ENCODE measurements at regions not wholly inside any gene's neighbourhood (a gene's known extent, or its start where the extent isn't known, plus 50 kb on each side); places are given as distances from the start of the nearest gene placed in this dataset.
"Not testable (repeated sequence)": the region's sequence is repeated elsewhere in the genome, so short reads cannot be mapped to it uniquely, and the experiment has no call there.

DNA sequence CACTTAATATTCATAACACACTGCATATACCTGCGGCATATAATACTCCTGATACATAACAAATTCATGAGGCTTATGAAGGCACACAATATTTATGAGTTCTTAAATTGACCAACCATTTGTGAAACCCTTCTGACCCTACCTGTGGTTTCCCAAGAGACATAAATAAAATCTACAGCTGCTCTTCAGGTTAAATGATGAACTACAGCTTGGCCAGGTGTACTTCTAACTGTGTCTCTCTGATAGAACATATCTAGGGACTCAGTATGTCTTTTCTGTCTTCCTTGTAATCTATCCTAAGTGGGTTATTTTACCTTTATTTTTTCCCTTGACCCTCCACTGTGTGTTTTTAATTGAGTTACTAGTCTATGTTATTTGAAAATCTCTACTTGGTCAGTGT, 189.9 kb upstream of the UFM1 start:
- intact Hi-C loops (cut with micrococcal nuclease): no loop called here

DNA sequence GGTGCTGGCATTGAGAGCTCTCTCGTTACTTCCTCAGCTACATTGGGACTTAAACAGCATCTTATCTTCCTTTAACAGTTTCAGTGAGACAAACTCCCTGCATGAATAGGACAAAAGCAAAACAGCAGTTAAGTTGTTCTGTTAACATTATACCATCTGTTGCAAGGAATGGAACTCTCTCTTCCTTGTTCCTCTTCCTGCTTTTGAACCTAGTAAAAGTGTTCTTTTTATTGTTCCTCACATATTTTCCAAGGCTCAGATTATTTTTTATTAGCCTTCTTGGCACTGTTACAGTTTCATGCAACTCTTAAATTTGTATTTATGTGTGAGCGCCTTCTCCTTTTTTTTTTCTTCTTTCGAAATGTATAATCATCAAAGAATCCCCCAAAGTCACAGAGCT, 202.6 kb upstream of the UFM1 start:
- intact Hi-C loops (cut with micrococcal nuclease): no loop called here

DNA sequence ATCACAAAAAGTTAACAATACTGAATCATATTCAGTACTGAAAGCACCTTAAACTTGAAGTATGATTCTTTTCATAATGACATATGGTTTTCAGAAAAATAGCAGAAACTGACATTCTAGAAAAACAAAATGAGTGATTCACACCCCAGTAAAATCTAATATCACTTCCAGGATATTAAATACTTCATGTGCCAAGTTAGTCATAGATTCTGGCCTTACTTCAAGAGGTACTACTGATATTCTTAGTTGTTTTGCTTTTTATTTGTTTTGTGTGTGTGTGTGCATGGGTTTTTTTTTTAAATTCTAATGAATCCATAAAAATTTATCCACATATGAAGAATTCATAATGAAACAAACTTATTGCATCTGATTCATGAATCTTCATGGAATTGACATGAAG, 207.9 kb upstream of the UFM1 start:
- intact Hi-C loops (cut with micrococcal nuclease): no loop called here

DNA sequence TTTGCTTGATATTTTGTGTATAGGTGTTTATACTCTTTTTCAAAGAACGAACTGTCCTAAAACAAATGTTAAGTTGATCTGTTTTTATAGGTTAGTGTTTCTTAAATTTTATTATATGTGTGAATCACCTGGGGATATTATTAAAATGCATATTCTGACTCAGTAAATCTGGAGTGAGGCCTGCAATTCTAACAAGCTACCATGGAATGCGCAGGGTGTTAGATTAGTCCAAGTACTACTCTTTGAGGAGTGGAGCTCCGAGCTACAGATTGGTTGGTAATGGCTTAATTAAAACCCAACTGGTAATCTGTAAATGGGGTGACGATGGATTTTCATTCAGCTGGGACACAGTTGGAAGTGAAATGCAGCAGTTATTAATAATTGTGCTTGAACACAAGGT, 214.1 kb upstream of the UFM1 start:
- intact Hi-C loops (cut with micrococcal nuclease): no loop called here

DNA sequence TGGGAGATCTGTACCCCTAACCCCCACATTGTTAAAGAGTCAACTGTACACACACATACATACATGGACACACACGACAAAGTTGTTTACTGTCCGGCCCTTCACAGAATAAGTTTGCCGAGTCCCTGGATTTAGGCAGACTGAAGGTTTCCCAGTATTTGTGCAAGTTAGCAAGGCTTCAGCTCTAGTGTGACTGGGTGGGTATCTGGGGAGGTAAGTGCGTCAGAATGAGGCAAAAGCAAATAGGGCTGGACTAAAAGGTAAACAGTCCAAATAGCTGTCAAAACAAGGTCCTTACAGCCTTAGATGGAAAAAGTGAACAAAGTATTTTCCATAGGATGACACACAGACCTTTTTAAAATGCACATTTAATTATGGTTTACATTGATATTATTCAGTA, 228.4 kb upstream of the UFM1 start:
- intact Hi-C loops (cut with micrococcal nuclease): no loop called here

DNA sequence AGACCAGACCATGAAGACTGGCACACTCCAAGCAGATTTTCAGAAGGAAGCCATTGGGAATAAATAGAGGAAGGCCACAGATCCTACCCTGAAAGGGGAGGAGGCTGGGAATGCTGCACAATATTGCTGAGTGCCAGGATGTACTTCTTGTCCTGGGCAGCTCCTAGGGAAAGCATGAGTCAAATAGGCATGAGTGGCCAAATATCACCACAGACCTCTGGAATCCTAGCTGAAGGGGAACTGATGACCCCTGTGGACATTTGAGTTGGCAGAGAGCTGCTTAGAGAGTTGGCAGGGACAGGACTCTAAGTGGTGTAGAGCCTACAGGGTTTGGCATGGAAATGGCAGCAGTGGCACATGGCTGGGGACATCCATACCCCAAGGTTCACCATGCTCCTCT, 234.3 kb upstream of the TRPC4 start:
- intact Hi-C loops (cut with micrococcal nuclease): no loop called here

DNA sequence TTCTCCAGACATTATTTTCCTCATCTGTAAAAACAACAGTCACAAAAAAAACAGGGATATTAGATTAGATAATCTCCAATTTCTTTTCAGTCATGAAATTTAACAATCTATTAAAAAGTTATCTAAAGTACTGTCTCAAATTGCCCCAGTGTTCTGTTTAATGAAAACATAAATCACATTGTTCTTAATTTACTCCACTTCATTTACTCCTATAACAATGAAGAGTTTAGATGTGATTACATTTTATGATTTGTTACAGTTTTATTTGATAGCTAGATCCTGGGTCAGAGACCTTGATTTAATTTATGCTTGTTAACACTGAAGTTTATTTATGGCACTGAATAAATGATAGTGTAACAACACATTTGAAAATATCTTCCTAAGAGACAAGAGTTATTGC, 230.2 kb upstream of the TRPC4 start:
- intact Hi-C loops (cut with micrococcal nuclease): no loop called here

DNA sequence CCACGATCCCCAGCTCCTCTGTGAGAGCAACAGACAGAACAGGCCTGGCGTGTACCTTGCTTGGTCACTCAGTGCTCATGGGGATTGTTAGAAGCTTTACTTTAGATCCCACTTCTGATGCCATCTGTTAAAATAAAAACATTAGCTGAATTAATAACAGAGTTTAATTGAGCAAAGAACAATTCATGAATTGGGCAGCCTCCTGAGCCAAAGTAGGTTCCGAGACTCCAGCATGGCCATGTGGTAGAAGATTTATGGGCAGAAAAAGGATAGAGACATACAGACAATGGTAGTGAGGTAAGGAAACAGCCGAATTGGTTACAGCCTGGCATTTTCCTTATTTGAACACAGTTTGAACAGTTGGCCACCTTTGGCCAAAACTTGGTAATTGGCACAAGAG, 223.9 kb upstream of the TRPC4 start:
- intact Hi-C loops (cut with micrococcal nuclease): no loop called here

DNA sequence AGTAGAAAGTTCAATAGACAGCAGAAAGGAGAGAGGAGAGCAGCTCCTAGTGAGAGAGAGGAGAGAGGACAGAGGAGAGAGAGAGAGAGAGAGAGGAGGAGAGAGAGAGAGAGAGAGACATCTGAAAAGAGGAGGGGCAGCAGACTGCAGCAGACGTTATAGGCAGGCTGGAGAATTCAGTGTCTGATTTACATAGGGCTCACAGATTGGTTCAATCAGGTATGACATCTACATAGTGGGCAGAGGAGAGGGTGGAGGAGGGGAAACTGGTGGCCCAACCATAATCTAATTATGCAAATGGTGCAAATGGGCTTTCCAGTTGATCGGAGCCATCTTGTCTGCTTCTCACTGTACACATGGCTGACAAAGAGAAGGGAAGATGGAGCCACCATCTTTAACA, 221.3 kb upstream of the TRPC4 start:
- intact Hi-C loops (cut with micrococcal nuclease): no loop called here

DNA sequence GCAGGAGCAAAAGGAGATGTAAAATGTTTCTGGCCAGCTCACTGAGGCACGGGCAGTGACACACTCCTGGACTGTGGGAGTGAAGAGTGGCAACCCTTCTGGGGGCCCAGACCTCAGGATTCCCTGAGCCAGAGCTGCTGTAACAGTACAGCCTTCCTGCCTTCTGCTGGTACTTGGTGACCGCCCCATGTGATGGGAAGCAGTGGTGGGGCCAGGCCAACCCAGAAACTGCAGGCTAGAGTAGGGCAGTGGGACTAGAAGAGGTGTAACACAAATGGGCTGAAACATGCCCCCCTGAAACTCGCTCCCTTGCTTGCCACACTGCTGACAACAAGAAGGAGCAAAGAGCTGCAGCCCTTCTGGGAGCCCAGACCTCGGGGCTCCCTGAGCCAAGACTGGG, 217.1 kb upstream of the TRPC4 start:
- intact Hi-C loops (cut with micrococcal nuclease): no loop called here

DNA sequence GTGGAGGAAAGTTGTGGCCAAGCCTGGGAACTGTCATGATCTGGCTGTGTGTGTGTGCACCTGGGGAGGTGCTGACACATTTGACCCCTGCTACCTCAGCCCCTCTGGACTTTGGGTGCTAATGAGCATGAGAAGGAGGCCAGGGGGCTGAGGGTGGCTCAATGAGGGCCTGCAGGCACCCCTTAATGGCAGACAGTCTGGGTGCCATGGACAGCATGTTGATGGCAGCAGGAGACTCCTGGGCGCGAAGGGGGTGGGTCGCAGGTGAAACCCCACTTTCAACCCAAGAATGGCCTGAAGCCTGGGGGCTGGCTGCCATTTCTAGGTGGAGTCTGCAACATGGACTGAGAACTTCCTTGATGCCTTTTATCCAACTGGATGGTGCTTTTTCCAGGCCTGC, 216.4 kb upstream of the TRPC4 start:
- intact Hi-C loops (cut with micrococcal nuclease): no loop called here

DNA sequence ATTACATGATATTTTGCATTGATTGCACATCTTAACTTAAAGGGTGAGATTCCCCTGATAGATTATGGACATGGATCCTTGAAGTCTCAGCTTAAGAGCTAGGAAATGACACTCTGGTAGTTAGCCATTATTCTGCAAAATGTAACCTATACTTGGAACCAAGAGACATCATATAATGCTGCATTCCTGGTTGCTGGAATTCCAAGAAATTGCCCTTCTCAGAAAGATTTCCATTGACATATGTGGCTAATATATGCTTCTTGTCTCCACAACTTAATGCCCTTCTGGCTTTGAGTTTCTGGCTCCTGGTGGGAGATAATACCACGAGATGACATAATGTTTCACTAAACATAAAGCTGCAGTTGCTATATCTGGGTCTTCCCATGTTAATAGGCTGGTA, 204.4 kb upstream of the TRPC4 start:
- intact Hi-C loops (cut with micrococcal nuclease): no loop called here

DNA sequence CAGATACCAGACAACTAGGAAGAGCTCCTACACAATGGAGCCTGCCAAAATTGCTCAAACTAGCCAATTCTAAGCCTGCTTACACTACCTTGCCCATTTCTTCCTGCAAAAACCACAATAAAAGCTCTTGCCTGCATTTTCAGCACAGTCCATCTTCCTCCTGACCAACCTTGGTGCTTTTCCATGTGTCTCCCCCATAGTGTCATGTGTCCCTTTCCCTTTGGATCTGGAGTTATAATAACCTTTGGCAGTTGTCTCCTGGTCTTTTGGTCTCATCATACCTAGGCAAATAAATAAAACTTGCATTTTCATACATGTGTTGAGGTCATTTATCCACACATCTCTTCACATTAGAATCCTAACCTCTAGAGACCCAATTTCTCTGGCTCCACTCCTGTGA, 203.1 kb upstream of the TRPC4 start:
- intact Hi-C loops (cut with micrococcal nuclease): no loop called here

DNA sequence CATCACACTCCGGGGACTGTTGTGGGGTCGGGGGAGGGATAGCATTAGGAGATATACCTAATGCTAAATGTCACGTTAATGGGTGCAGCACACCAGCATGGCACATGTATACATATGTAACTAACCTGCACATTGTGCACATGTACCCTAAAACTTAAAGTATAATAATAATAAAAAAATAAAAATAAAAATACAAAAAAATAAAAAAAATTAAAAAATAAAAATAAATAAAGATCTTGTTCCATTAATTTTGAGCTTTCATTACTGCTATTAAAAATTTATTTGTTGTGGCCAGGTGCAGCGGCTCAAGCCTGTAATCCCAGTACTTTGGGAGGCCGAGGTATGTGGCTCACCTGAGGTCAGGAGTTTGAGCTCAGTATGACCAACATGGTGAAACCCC, 201.8 kb upstream of the TRPC4 start:
- intact Hi-C loops (cut with micrococcal nuclease): not testable (repeated sequence)

DNA sequence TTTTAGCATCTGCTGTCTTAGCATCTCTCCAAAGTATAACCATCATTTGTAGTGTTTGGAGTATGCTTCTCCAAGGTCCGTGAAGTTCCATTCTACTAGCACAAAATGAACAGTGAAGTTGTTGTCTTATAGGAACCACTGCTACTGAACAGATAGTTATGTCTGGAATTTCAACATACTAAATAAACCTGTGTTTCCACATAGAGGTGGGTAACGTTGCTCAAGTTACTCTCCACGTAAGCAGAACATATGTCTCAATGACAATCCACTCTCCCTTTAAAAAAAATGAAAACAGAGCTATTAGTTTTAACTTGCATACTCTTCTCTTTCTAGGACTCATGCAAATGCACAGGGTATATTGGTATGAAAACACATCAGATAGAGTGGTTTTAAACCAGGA, 184.3 kb upstream of the TRPC4 start:
- intact Hi-C loops (cut with micrococcal nuclease): no loop called here

DNA sequence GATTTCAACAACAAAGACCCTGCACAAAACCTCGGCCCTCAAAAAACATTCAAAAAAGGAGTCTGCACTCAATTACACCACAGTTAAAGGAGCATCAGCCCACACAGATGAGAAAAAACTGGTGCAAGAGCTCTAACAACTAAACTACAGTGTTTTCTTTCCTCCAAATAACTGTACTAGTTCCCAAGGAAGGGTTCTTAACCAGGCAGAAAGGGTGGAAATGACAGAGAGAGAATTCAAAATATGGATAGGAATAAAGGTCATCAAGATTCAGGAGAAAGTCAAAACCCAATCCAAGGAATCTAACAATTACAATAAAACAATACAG, 176.4 kb upstream of the TRPC4 start:
- intact Hi-C loops (cut with micrococcal nuclease): no loop called here

DNA sequence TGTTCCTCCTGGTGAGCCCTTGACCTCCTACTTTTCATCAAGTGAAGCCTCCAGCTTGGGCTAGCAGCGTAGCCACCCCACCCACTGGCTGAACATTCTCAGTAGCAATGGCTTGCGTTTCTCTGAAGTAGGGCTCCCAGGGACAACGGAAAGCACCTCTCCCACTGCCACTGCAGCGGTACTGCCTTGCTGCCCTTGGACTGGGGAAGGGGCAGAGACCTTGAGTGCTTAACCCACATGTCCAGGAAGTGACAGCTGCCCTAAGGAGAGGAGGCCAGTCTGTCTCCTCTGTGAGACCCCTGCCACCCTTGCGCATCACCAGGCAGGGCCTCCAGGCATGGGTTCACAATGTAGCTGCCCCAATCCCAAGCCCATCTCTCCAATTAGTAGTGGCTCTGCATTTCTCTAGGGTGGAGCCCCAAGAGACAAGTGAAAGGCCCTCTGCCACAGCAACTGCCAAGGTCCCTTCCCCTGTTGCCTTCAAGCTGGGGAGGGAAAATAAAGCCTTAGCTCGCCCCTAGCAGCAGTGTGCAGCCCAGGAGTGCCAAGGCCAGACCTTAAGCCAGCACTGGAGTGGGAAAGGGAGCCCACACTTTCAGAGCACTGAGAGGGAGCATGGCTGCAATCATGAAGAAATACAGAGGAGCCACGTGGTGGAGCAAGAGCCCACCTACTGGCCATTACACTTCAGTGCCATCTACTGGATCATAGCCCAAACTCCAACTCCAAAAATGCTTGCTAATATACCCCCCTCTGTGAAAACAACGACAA, 175.9 kb upstream of the TRPC4 start:
- intact Hi-C loops (cut with micrococcal nuclease): no loop called here

DNA sequence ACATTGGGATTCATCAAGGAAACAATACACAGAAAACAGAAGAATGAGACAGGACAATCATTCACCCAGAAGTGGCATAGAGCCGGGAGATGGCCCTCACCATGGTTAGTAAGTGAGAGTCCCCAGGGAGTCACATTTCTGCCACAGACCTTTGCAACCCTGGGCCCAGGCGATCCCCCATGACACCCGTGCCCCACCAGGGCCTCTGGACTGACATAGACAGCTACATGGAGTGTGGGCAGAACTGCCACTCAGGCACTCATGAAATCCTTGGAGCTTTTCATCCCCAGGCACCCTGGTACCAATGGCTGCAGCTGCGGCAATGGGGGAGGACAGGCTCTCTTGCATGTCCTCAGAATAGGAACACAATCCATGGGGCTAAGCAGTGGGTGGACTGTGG, 174.5 kb upstream of the TRPC4 start:
- intact Hi-C loops (cut with micrococcal nuclease): no loop called here

DNA sequence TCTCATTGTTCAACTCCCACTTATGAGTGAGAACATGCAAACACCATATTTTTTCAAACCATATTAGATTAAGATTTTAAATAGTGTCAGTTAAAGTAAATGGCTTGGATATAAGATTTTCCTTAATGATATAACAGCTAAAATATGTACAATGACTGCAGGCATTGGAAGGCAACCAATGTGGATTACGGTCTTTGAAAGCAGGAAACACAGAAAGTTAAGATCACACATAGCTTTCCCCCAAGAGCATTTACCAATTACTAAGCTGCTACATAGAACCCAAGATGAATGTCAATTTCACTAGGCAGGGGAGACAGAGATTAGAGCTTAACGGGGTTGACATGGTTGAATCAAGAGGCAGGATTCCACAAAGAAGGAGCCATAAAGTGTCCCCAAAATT, 173.2 kb upstream of the TRPC4 start:
- intact Hi-C loops (cut with micrococcal nuclease): no loop called here

DNA sequence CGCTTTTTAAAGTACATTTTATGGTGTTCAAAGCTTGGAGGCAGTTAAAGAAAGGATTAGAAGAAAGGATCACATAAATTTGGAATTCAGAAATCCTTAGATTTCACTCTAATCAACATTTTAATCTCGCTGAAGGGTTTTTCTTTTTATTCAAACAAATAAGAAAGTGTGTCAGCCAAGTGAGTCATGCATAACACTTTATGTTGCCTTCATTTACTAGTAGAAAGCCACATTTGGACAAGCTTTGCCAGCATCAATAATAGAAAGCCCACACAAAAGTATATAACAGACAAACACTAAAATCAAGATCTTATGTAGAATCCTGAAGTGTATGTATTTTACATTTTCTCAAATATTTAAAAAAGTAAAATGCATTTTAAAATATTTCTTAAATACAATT, 154.9 kb upstream of the TRPC4 start:
- intact Hi-C loops (cut with micrococcal nuclease): no loop called here

DNA sequence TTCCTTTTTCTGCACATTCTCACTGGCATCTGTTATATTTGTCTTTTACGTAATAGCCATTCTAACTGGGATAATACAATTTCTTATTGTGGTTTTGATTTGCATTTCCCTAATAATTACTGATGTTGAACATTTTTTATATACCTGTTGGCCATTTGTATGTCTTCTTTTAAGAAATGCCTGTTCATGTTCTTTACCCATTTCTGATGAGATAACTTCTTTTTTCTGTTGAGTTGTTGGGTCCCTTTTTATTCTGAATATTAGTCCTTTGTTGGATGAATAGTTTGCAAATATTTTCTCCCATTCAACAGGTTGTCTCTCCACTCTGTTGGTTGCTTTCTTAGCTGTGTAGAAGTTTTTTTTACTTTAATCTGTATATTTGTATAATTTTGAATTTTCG, 147.7 kb upstream of the TRPC4 start:
- intact Hi-C loops (cut with micrococcal nuclease): no loop called here

DNA sequence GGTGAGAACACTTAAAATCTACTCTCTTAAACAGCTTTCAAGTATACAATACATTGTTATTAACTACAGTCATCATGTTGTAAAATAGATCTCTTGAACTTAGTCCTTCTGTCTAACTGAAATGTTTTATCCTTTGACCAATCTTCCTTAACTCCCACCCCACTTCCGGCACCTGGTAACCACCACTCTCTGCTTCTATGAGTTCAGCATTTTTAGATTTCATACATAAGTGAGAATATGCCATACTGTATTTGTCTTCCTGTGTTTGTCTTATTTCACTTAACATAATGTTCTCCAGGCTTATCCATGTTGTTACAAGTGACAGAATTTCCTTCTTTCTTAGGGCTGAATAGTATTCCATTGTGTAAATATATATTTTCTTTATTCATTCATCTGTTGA, 144.1 kb upstream of the TRPC4 start:
- intact Hi-C loops (cut with micrococcal nuclease): no loop called here

DNA sequence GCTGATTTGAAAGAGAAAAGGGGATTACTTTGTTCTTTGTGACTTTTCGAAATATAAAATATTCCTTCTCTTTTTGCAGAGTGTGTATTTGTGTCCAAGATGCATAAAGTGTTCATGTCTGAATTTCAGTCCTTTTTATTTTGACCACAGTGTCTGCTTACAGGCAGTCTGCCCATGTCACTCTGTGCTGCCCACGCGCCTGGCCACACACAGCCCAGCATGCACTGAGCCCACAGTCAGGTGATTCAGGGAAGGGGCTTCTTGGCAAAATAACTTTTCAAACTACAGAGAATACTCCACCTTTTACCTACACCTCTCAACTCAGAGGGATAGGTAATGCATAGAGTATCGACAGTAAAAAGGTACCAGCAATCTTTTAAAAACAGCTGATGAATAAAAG, 142.5 kb upstream of the TRPC4 start:
- intact Hi-C loops (cut with micrococcal nuclease): no loop called here

DNA sequence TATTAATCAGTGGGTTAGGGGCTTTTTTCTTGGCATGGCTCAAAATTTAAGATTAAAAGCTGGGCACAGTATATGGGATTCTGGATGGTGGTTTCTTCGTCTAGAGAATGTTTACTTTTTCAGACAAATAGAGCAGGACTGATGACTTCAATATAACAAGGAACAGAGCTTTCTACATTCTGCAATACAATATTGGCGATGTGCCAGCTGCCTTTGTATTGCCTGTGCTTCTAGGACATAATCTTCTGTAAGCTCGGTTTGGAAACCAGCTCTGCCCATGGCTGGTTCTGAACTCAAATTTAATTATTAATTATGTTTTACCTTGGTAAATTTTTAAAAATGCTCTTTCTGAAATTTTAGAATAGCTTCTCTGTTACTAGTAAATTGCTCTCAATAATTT, 139.1 kb upstream of the TRPC4 start:
- intact Hi-C loops (cut with micrococcal nuclease): no loop called here
